Hindlimb muscle (tissue), 1 donor: ENCODE measurements at regions not wholly inside any gene's neighbourhood (a gene's known extent, or its start where the extent isn't known, plus 50 kb on each side); places are given as distances from the start of the nearest gene placed in this dataset.
"Not testable (repeated sequence)": the region's sequence is repeated elsewhere in the genome, so short reads cannot be mapped to it uniquely, and the experiment has no call there.

ENCODE experiments used
- DNase-seq: peaks from one replicate; pipeline ENCODE4 v3.0.0-alpha.2; 2013

GRCh38 chr5:152527358-152528052 is 122.4 kb upstream of the NMUR2 start:
- DNase-seq = no peak

- DNase-seq = no peak
These were observed 124.4 kb upstream of the NMUR2 start for GRCh38 chr5:152529440-152529839.

GRCh38 chr5:152532714-152533113 is 127.6 kb upstream of the NMUR2 start:
- peak; percentile 49 for DNase-seq

GRCh38 chr5:152534641-152535040 is 129.6 kb upstream of the NMUR2 start:
- DNase-seq = no peak

- peak; percentile 23 for DNase-seq
These were observed 137.7 kb upstream of the NMUR2 start for GRCh38 chr5:152542741-152543140.

- no peak for DNase-seq
These were observed 141.4 kb upstream of the NMUR2 start for GRCh38 chr5:152546493-152546892.

GRCh38 chr5:152547202-152547601 is 142.1 kb upstream of the NMUR2 start:
- DNase-seq = no peak

GRCh38 chr5:152549709-152550108 is 144.6 kb upstream of the NMUR2 start:
- DNase-seq = no peak

GRCh38 chr5:152551061-152551460 is 146.0 kb upstream of the NMUR2 start:
- DNase-seq = no peak

GRCh38 chr5:152556784-152557183 is 151.7 kb upstream of the NMUR2 start:
- no peak for DNase-seq

GRCh38 chr5:152560512-152561137 is 155.5 kb upstream of the NMUR2 start:
- peak; percentile 35 for DNase-seq

- no peak for DNase-seq
These were observed 162.9 kb upstream of the NMUR2 start for GRCh38 chr5:152568016-152568415.

GRCh38 chr5:152572812-152573211 is 167.7 kb upstream of the NMUR2 start:
- no peak for DNase-seq

- DNase-seq = no peak
These were observed 179.0 kb upstream of the NMUR2 start for GRCh38 chr5:152584103-152584502.

- DNase-seq = no peak
These were observed 187.3 kb upstream of the NMUR2 start for GRCh38 chr5:152592416-152592815.

- no peak for DNase-seq
These were observed 188.3 kb upstream of the NMUR2 start for GRCh38 chr5:152593388-152593787.

GRCh38 chr5:152595405-152595804 is 190.3 kb upstream of the NMUR2 start:
- DNase-seq = no peak

GRCh38 chr5:152599096-152599495 is 194.0 kb upstream of the NMUR2 start:
- DNase-seq = no peak

- DNase-seq = no peak
These were observed 197.0 kb upstream of the NMUR2 start for GRCh38 chr5:152601806-152602732.

- not testable (repeated sequence) for DNase-seq
These were observed 201.0 kb upstream of the NMUR2 start for GRCh38 chr5:152606050-152606449.

GRCh38 chr5:152606776-152607364 is 201.8 kb upstream of the NMUR2 start:
- no peak for DNase-seq

GRCh38 chr5:152607401-152608160 is 202.5 kb upstream of the NMUR2 start:
- no peak for DNase-seq
